AG04450 (cell line): ENCODE measurements at regions not wholly inside any gene's neighbourhood (a gene's known extent, or its start where the extent isn't known, plus 50 kb on each side); places are given as distances from the start of the nearest gene placed in this dataset.

Experiments
- CTCF ChIA-PET: fragments of 300-600, 350-600 bp; formaldehyde crosslinking; extraction: SDS; loops from one replicate; lab custom pipeline; 2022; ENCODE audit warnings: antibody characterized with exemption, inconsistent platforms; lab: Charles Lee
- POLR2A ChIA-PET: fragments of 350-600 bp; formaldehyde crosslinking; extraction: SDS; loops from one replicate; lab custom pipeline; 2021; ENCODE audit warnings: antibody characterized with exemption, inconsistent platforms; lab: Yijun Ruan, JAX
- DNase-seq: peaks from one replicate; pipeline ENCODE4 v3.0.0-alpha.2; 2011; ENCODE audit warnings: low read depth, low spot score
- H3K27ac ChIP-seq: one replicate; pipeline ENCODE4 v1.5.1; 2012; ENCODE audit warnings: low read depth, low read length, control low read depth
- H3K27me3 ChIP-seq: one replicate; pipeline ENCODE4 v1.6.0; 2012; ENCODE audit warnings: low read length; ENCODE audit not compliant: control insufficient read depth, insufficient read depth
- H3K4me3 ChIP-seq: 2 replicates; pipeline ENCODE4 v1.5.1; 2011; ENCODE audit warnings: mild to moderate bottlenecking, low read depth, low read length, control low read depth
- H3K9me3 ChIP-seq: 2 replicates; pipeline ENCODE4 v1.5.1; 2012; ENCODE audit warnings: low read length; ENCODE audit not compliant: control insufficient read depth, insufficient read depth
- TF ChIP-seq, protein P1 (sequence below): IDR thresholded peaks from 2 replicates; pipeline ENCODE4 v1.5.1; 2011; ENCODE audit warnings: low read depth, low read length, control low read depth, inconsistent platforms

- POLR2A ChIA-PET = no interaction called here
- H3K9me3 ChIP-seq = peaks cover 18% of the 10 kb centered on the region
- CTCF ChIA-PET = no interaction called here
- H3K4me3 ChIP-seq = no peak overlapping the region
- TF ChIP-seq, protein P1, sequence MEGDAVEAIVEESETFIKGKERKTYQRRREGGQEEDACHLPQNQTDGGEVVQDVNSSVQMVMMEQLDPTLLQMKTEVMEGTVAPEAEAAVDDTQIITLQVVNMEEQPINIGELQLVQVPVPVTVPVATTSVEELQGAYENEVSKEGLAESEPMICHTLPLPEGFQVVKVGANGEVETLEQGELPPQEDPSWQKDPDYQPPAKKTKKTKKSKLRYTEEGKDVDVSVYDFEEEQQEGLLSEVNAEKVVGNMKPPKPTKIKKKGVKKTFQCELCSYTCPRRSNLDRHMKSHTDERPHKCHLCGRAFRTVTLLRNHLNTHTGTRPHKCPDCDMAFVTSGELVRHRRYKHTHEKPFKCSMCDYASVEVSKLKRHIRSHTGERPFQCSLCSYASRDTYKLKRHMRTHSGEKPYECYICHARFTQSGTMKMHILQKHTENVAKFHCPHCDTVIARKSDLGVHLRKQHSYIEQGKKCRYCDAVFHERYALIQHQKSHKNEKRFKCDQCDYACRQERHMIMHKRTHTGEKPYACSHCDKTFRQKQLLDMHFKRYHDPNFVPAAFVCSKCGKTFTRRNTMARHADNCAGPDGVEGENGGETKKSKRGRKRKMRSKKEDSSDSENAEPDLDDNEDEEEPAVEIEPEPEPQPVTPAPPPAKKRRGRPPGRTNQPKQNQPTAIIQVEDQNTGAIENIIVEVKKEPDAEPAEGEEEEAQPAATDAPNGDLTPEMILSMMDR = no peak
- H3K27ac ChIP-seq = no peak overlapping the region
- no peak for DNase-seq
- H3K27me3 ChIP-seq = no peaks in the 10 kb centered on the region
Observed at GRCh38 chr14:101055106-101055662, 151.7 kb upstream of the RTL1 start.

- DNase-seq = no peak
- Histone ChIP-seq H3K9me3 (peaks cover 14% of the 10 kb centered on the region), H3K4me3 (no peak overlapping the region), H3K27me3 (no peaks in the 10 kb centered on the region), H3K27ac (no peak overlapping the region)
- ChIA-PET POLR2A (no interaction called here), CTCF (no interaction called here)
- TF ChIP-seq, protein P1 = no peak
Observed at GRCh38 chr14:101055776-101056374, 152.4 kb upstream of the RTL1 start.

DNA sequence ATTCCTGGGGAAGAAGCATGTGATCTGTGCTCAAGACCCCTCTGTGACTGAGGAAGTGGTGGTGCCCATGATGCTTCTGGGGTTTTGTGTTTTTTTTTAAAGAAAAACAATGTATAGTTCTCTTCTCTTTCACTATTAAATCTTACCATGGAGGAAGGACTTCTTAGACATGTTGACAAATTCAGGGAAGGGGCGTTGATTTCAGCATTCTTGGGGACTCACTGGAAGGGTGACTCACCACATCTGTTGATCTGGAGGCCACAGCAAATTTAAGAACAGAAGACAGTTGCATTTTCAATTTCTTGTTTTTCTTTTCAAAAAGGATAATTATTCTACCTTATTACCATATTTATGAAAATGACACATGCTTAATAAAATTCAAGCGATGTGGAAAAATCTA lies 152.9 kb upstream of the RTL1 start:
- ChIA-PET POLR2A (no interaction called here), CTCF (no interaction called here)
- Histone ChIP-seq H3K27me3 (no peaks in the 10 kb centered on the region), H3K4me3 (no peak overlapping the region), H3K9me3 (peaks cover 11% of the 10 kb centered on the region), H3K27ac (no peak overlapping the region)
- no peak for DNase-seq
- TF ChIP-seq, protein P1 = no peak

DNA sequence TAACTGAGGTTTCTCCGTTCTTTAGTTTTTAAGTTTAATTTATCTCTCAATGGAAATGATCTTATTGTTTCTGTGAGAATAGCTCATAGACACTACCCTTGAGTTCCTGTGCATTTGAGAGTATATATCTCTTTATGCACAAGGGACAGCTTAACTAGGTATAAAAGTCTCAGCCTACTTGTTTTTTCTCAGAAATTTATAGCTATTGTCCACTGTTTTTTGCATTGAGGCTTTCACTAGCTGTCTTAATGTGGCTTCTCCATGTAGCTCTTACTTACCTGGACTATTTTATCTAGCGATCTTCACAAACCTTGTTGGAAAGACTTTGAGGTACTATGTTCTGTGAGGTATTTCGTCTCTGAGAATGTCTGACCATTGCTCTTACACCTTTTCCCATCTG lies 153.9 kb upstream of the RTL1 start:
- ChIA-PET CTCF (interaction anchor here (0.6 kb wide), 1 partner anchor 10 kb away, joined by 10 read pairs; no protein-coding TSS in a partner anchor), POLR2A (no interaction called here)
- no peak for DNase-seq
- Histone ChIP-seq H3K9me3 (peaks cover 11% of the 10 kb centered on the region), H3K4me3 (no peak overlapping the region), H3K27ac (no peak overlapping the region), H3K27me3 (no peaks in the 10 kb centered on the region)
- TF ChIP-seq, protein P1 = no peak

GRCh38 chr14:101058571-101058970 lies 155.0 kb upstream of the RTL1 start:
- Histone ChIP-seq H3K27me3 (no peaks in the 10 kb centered on the region), H3K27ac (no peak overlapping the region), H3K9me3 (peaks cover 11% of the 10 kb centered on the region), H3K4me3 (no peak overlapping the region)
- CTCF ChIA-PET = no interaction called here
- POLR2A ChIA-PET = no interaction called here
- TF ChIP-seq, protein P1 = no peak
- no peak for DNase-seq
